CD4-positive, alpha-beta T cell treated with Interleukin-2 at 100 ng/mL for 4 hours (primary cell): ENCODE measurements at regions not wholly inside any gene's neighbourhood (a gene's known extent, or its start where the extent isn't known, plus 50 kb on each side); places are given as distances from the start of the nearest gene placed in this dataset.
"Not testable (repeated sequence)": the region's sequence is repeated elsewhere in the genome, so short reads cannot be mapped to it uniquely, and the experiment has no call there.

ENCODE experiments used
- DNase-seq: peaks from one replicate; pipeline ENCODE4 v3.0.0-alpha.2; 2020; ENCODE audit warnings: low spot score

GRCh38 chr3:181533811-181534210 lies 177.9 kb upstream of the SOX2 start:
- no peak for DNase-seq

GRCh38 chr3:181530584-181530983 lies 181.1 kb upstream of the SOX2 start:
- no peak for DNase-seq

- DNase-seq: no peak
These were observed 189.9 kb upstream of the SOX2 start for GRCh38 chr3:181521831-181522230.

GRCh38 chr3:181518222-181518621 lies 193.5 kb upstream of the SOX2 start:
- DNase-seq: no peak

GRCh38 chr3:181512787-181513186 lies 198.9 kb upstream of the SOX2 start:
- no peak for DNase-seq

GRCh38 chr3:181510500-181510899 lies 201.2 kb upstream of the SOX2 start:
- DNase-seq: no peak

GRCh38 chr3:181497358-181497757 lies 214.4 kb upstream of the SOX2 start:
- DNase-seq: no peak

- DNase-seq: no peak
These were observed 218.3 kb upstream of the SOX2 start for GRCh38 chr3:181493423-181493822.

GRCh38 chr3:181488536-181488935 lies 223.2 kb upstream of the SOX2 start:
- DNase-seq: no peak

GRCh38 chr3:181487236-181487978 lies 224.3 kb upstream of the SOX2 start:
- DNase-seq: no peak

- DNase-seq: no peak
These were observed 225.4 kb upstream of the SOX2 start for GRCh38 chr3:181486141-181486885.

GRCh38 chr3:181484026-181484425 lies 227.7 kb upstream of the SOX2 start:
- no peak for DNase-seq

GRCh38 chr3:181475146-181475545 lies 236.6 kb upstream of the SOX2 start:
- not testable (repeated sequence) for DNase-seq

GRCh38 chr3:181470349-181470748 lies 241.4 kb upstream of the SOX2 start:
- DNase-seq: no peak

GRCh38 chr3:181464033-181464694 lies 247.6 kb upstream of the SOX2 start:
- DNase-seq: no peak

- DNase-seq: no peak
These were observed 250.3 kb upstream of the SOX2 start for GRCh38 chr3:181461381-181461780.

- no peak for DNase-seq
These were observed 252.2 kb upstream of the SOX2 start for GRCh38 chr3:181459516-181459915.

GRCh38 chr3:181458857-181459256 lies 252.9 kb upstream of the SOX2 start:
- no peak for DNase-seq

GRCh38 chr3:181457756-181458155 lies 254.0 kb upstream of the SOX2 start:
- DNase-seq: no peak

GRCh38 chr3:181457190-181457589 lies 254.5 kb upstream of the SOX2 start:
- no peak for DNase-seq

GRCh38 chr3:181455276-181455675 lies 256.4 kb upstream of the SOX2 start:
- no peak for DNase-seq

- DNase-seq: no peak
These were observed 257.2 kb upstream of the SOX2 start for GRCh38 chr3:181454451-181455027.

GRCh38 chr3:181446741-181447140 lies 265.0 kb upstream of the SOX2 start:
- DNase-seq: no peak
